ENCODE measurements at regions not wholly inside any gene's neighbourhood (a gene's known extent, or its start where the extent isn't known, plus 50 kb on each side); places are given as distances from the start of the nearest gene placed in this dataset.

- no peaks in the 10 kb centered on the region for H3K27me3 ChIP-seq (ENCODE audit: control insufficient read depth in 2 of 2, insufficient read depth in 2 of 2, low read length in 2 of 2)
- no peaks in the 10 kb centered on the region for H3K79me2 ChIP-seq (ENCODE audit: control insufficient read depth, insufficient read depth, low read length)
- POLR2A ChIA-PET, result no interaction called here
- CTCF ChIA-PET (ENCODE audit: low intra/inter-chr PET ratio), result no interaction called here
- WGBS (ENCODE audit: insufficient coverage, low coverage, missing lambda C conversion rate), result 1% methylated on average over 4 of the region's 4 CpGs
- FAIRE-seq (no peak), DNase-seq (ENCODE audit: extremely low read depth in 1 of 4, low spot score in 3 of 4) (no peak), ATAC-seq (no peak)
- H3K4me3 ChIP-seq, result no peak overlapping the region
- no peaks in the 10 kb centered on the region for H4K20me1 ChIP-seq (replicated peaks; ENCODE audit: control insufficient read depth, insufficient read depth, low read length)
- H3K4me1 ChIP-seq (replicated peaks in 1 of 2; ENCODE audit: control insufficient read depth in 2 of 2, insufficient read depth in 2 of 2, low read length in 2 of 2), result no peaks in the 10 kb centered on the region
- in situ Hi-C loops (cut with MboI), result no loop called here
- no peak overlapping the region for H2AFZ ChIP-seq (ENCODE audit: low read depth, low read length)
- H3K9me3 ChIP-seq (replicated peaks; ENCODE audit: control insufficient read depth, insufficient read depth, low read depth, low read length), result no peaks in the 10 kb centered on the region; the same call in 1 of the 2 replicates
- intact Hi-C loops (cut with micrococcal nuclease), result no loop called here
- no peak overlapping the region for H3K4me2 ChIP-seq (ENCODE audit: insufficient read depth, low read length)
- no peak overlapping the region for H3K9ac ChIP-seq (ENCODE audit: insufficient read depth in 1 of 2, low read depth in 2 of 2, low read length in 2 of 2)
- H3K36me3 ChIP-seq (ENCODE audit: control insufficient read depth, insufficient read depth, low read length), result no peaks in the 10 kb centered on the region
- TF ChIP-seq ZNF589 (CRISPR knock-in tag; IDR thresholded peaks at IDR 0.05; ENCODE audit: low read depth) (no peak), SRF (CRISPR knock-in tag; IDR thresholded peaks at IDR 0.05) (no peak), DDX20 (tag; IDR thresholded peaks at IDR 0.05; ENCODE audit: low read depth) (no peak), SNIP1 (IDR thresholded peaks at IDR 0.05; ENCODE audit: low read depth) (no peak), HNRNPUL1 (IDR thresholded peaks at IDR 0.05; ENCODE audit: low read length) (no peak), ZNF184 (CRISPR knock-in tag; IDR thresholded peaks at IDR 0.05) (no peak), CBX8 (IDR thresholded peaks at IDR 0.05; ENCODE audit: borderline replicate concordance, extremely low read depth, low read depth, low read length, poor library complexity, severe bottlenecking) (no peak), JUND (IDR thresholded peaks at IDR 0.05; ENCODE audit: borderline replicate concordance, low read depth, low read length) (no peak), JUND (tag; IDR thresholded peaks at IDR 0.05; ENCODE audit: borderline replicate concordance, low read depth, low read length) (no peak), NCOA4 (IDR thresholded peaks at IDR 0.05; ENCODE audit: partially characterized antibody) (no peak), ZNF354B (CRISPR knock-in tag; IDR thresholded peaks at IDR 0.05) (no peak), TRIM24 (IDR thresholded peaks at IDR 0.05) (no peak), ZKSCAN1 (IDR thresholded peaks at IDR 0.05; ENCODE audit: low read depth, low read length) (no peak), CAMTA2 (CRISPR knock-in tag; conservative IDR thresholded peaks at IDR 0.05) (no peak), ZBTB5 (IDR thresholded peaks at IDR 0.05) (no peak), SAP30 (IDR thresholded peaks at IDR 0.05; ENCODE audit: borderline replicate concordance, insufficient read depth, low read depth, low read length, poor library complexity, severe bottlenecking) (no peak), POLR2H (tag; IDR thresholded peaks at IDR 0.05; ENCODE audit: low read depth) (no peak), ZNF778 (CRISPR knock-in tag; IDR thresholded peaks at IDR 0.05) (no peak)
- no peaks in the 10 kb centered on the region for H3K9me1 ChIP-seq (ENCODE audit: control insufficient read depth, insufficient read depth, low read length)
- H3K27ac ChIP-seq (ENCODE audit: extremely low read depth, low read depth, low read length), result no peak overlapping the region
- BruUV-seq (replicated peaks), result no TSS peak
Measured at GRCh38 chr21:27326301-27326700, 359.4 kb upstream of the ADAMTS5 start.
